IMR-90 (cell line): ENCODE measurements at regions not wholly inside any gene's neighbourhood (a gene's known extent, or its start where the extent isn't known, plus 50 kb on each side); places are given as distances from the start of the nearest gene placed in this dataset.
"Not testable (repeated sequence)": the region's sequence is repeated elsewhere in the genome, so short reads cannot be mapped to it uniquely, and the experiment has no call there.

Source experiments
- ATAC-seq: fragments of 200-7000 bp; cut with Tn5 transposase; 2 replicates; pipeline ENCODE4 v1.9.1; 2020; ENCODE audit warnings: low read depth, mild to moderate bottlenecking, moderate library complexity
- BruUV-seq: library from RNA; stranded (reverse); fragments of 400-500 nt; replicated peaks from 2 replicates; lab custom pipeline; 2021; lab: Mats Ljungman, UMichigan
- CTCF ChIA-PET: fragments of 300-600 bp; formaldehyde crosslinking; extraction: SDS; loops from one replicate; lab custom pipeline; 2021; ENCODE audit warnings: antibody characterized with exemption; lab: Yijun Ruan, JAX
- POLR2A ChIA-PET: fragments of 300-600 bp; sonication (Branson Sonifier 250); formaldehyde crosslinking; loops from one replicate; lab custom pipeline; 2022; ENCODE audit warnings: antibody characterized with exemption; ENCODE audit not compliant: unreplicated experiment; lab: Charles Lee
- DNase-seq: peaks from one replicate; pipeline ENCODE4 v3.0.0; 2013
- H2AFZ ChIP-seq: replicated peaks from 2 replicates; pipeline ENCODE3; 2013; ENCODE audit warnings: low read length, mild to moderate bottlenecking; ENCODE audit not compliant: poor library complexity
- H2AK5ac ChIP-seq: 2 replicates; pipeline ENCODE4 v1.6.1; 2013; ENCODE audit warnings: low read depth, low read length, inconsistent platforms
- H2AK9ac ChIP-seq: replicated peaks from 2 replicates; pipeline ENCODE3; 2013; ENCODE audit warnings: mild to moderate bottlenecking, low read depth, low read length, moderate library complexity; ENCODE audit not compliant: poor library complexity
- H2BK120ac ChIP-seq: 2 replicates; pipeline ENCODE4 v1.6.1; 2013; ENCODE audit warnings: low read depth, low read length, inconsistent platforms
- H2BK15ac ChIP-seq: 3 replicates; pipeline ENCODE4 v1.6.1; 2013; ENCODE audit warnings: low read depth, low read length, inconsistent platforms
- H2BK20ac ChIP-seq: 2 replicates; pipeline ENCODE4 v1.6.1; 2013; ENCODE audit warnings: low read depth, mild to moderate bottlenecking, inconsistent platforms, low read length, moderate library complexity
- H2BK5ac ChIP-seq: 2 replicates; pipeline ENCODE4 v1.6.1; 2013; ENCODE audit warnings: mild to moderate bottlenecking, low read depth, low read length, inconsistent platforms; ENCODE audit not compliant: poor library complexity, severe bottlenecking
- H3K14ac ChIP-seq: replicated peaks from 2 replicates; pipeline ENCODE4 v1.6.1; 2013; ENCODE audit warnings: low read depth, low read length, inconsistent platforms
- H3K18ac ChIP-seq: 2 replicates; pipeline ENCODE4 v1.6.1; 2013; ENCODE audit warnings: low read depth, low read length, control low read depth
- H3K23ac ChIP-seq: 2 replicates; pipeline ENCODE4 v1.6.1; 2013; ENCODE audit warnings: low read depth, low read length, inconsistent platforms
- H3K27ac ChIP-seq: 2 replicates; pipeline ENCODE4 v1.5.1; 2013; ENCODE audit warnings: mild to moderate bottlenecking, control low read depth, low read length; ENCODE audit not compliant: insufficient read depth
- H3K27me3 ChIP-seq: 2 replicates; pipeline ENCODE4 v1.6.1; 2013; ENCODE audit warnings: low read length; ENCODE audit not compliant: control insufficient read depth, insufficient read depth
- H3K36me3 ChIP-seq: 2 replicates; pipeline ENCODE4 v1.6.1; 2013; ENCODE audit warnings: low read length, mixed read lengths; ENCODE audit not compliant: control insufficient read depth, insufficient read depth
- H3K4ac ChIP-seq: 2 replicates; pipeline ENCODE4 v1.6.1; 2013; ENCODE audit warnings: low read depth, low read length, inconsistent platforms
- H3K4me1 ChIP-seq: 2 replicates; pipeline ENCODE4 v1.6.1; 2013; ENCODE audit warnings: low read length, mixed read lengths; ENCODE audit not compliant: control insufficient read depth, insufficient read depth
- H3K4me2 ChIP-seq: 2 replicates; pipeline ENCODE4 v1.6.1; 2013; ENCODE audit warnings: low read depth, mild to moderate bottlenecking, control low read depth, low read length, moderate library complexity
- H3K4me3 ChIP-seq: 2 replicates; pipeline ENCODE4 v1.5.1; 2013; ENCODE audit warnings: low read depth, mild to moderate bottlenecking, control low read depth, low read length, moderate library complexity; ENCODE audit not compliant: insufficient read depth
- H3K56ac ChIP-seq: 2 replicates; pipeline ENCODE4 v1.6.1; 2013; ENCODE audit warnings: low read length, inconsistent platforms; ENCODE audit not compliant: insufficient read depth; ENCODE audit errors: extremely low read depth
- H3K79me1 ChIP-seq, 2 experiments: 2 replicates each; pipeline ENCODE4 v1.6.1; 2013; ENCODE audit warnings: low read length in 2 of 2, inconsistent platforms in 1 of 2, low read depth in 1 of 2
- H3K9ac ChIP-seq: 2 replicates; pipeline ENCODE4 v1.6.1; 2013; ENCODE audit warnings: low read depth, low read length, control low read depth
- H3K9me1 ChIP-seq: 2 replicates; pipeline ENCODE4 v1.6.1; 2013; ENCODE audit warnings: low read length, inconsistent platforms; ENCODE audit not compliant: insufficient read depth
- H3K9me3 ChIP-seq: 2 replicates; pipeline ENCODE4 v1.6.1; 2013; ENCODE audit warnings: low read length; ENCODE audit not compliant: control insufficient read depth, insufficient read depth
- H4K20me1 ChIP-seq: 2 replicates; pipeline ENCODE4 v1.6.1; 2013; ENCODE audit warnings: low read length, inconsistent platforms; ENCODE audit not compliant: insufficient read depth
- H4K5ac ChIP-seq: 2 replicates; pipeline ENCODE4 v1.6.1; 2013; ENCODE audit warnings: mild to moderate bottlenecking, low read depth, low read length, control low read depth
- H4K8ac ChIP-seq, 2 experiments: 2 replicates each; pipeline ENCODE4 v1.6.1; 2013; ENCODE audit warnings: low read depth in 2 of 2, low read length in 2 of 2, control low read depth in 1 of 2, inconsistent platforms in 1 of 2
- H4K91ac ChIP-seq: 2 replicates; pipeline ENCODE4 v1.6.1; 2013; ENCODE audit warnings: low read depth, low read length, inconsistent platforms; ENCODE audit not compliant: insufficient read depth
- CHD1 ChIP-seq: IDR thresholded peaks from 2 replicates; pipeline ENCODE4 v1.6.1; 2012; ENCODE audit warnings: low read depth, low read length, improper control_type of control experiment
- FOS ChIP-seq: fragments of 150-350 bp; IDR thresholded peaks from 2 replicates; pipeline ENCODE4 v1.6.1; 2016; ENCODE audit warnings: low read depth, low read length
- MAFK ChIP-seq: IDR thresholded peaks from 2 replicates; pipeline ENCODE4 v1.6.1; 2012; ENCODE audit warnings: low read depth, low read length, improper control_type of control experiment
- MAZ ChIP-seq: IDR thresholded peaks from 2 replicates; pipeline ENCODE4 v1.6.1; 2012; ENCODE audit warnings: low read depth, mild to moderate bottlenecking, low read length, improper control_type of control experiment, moderate library complexity, borderline replicate concordance
- RAD21 ChIP-seq: IDR thresholded peaks from 2 replicates; pipeline ENCODE4 v1.6.1; 2012; ENCODE audit warnings: low read length, improper control_type of control experiment
- RCOR1 ChIP-seq: IDR thresholded peaks from 2 replicates; pipeline ENCODE4 v1.6.1; 2012; ENCODE audit warnings: mild to moderate bottlenecking, low read length, improper control_type of control experiment; ENCODE audit not compliant: insufficient replicate concordance
- WGBS, 2 experiments: methylation state at CpG; one replicate each; pipeline versions ENCODE4 v1.1.5 to v1.1.7; 2013; ENCODE audit warnings: missing lambda C conversion rate in 2 of 2; ENCODE audit not compliant: insufficient read length in 1 of 2; ENCODE audit errors: extremely low coverage in 2 of 2; 5-methylcytosine and 5-hydroxymethylcytosine counted together
- dilution Hi-C: fragments of 300-500 bp; cut with HindIII; formaldehyde crosslinking; loops from one replicate; pipeline ENCODE4 v1.14.3; 2018; ENCODE audit warnings: low sequenced_read_pairs; ENCODE audit not compliant: unreplicated experiment
- in situ Hi-C: fragments of 300-500 bp; cut with MboI; formaldehyde crosslinking; loops from 3 replicates; pipeline ENCODE4 v1.14.3; 2019; ENCODE audit warnings: low sequenced_read_pairs, inconsistent platforms, mixed read lengths
- intact Hi-C: fragments of 100-400 bp; cut with micrococcal nuclease; formaldehyde crosslinking; loops from 2 replicates; pipeline ENCODE4 v1.10.0; 2022

GRCh38 chr10:62498271-62498670, 124.1 kb downstream of the ZNF365 start:
- TF ChIP-seq FOS, result no peak
- TF ChIP-seq RCOR1, result no peak
- TF ChIP-seq MAZ, result no peak
- TF ChIP-seq MAFK, result no peak
- no peak for TF ChIP-seq CHD1
- no peak for TF ChIP-seq RAD21
- Histone ChIP-seq H3K4ac (no peak overlapping the region), H3K9me3 (peaks cover 5% of the 10 kb centered on the region), H3K4me1 (no peaks in the 10 kb centered on the region), H2AFZ (no peak overlapping the region), H3K27ac (no peak overlapping the region), H4K91ac (no peak overlapping the region), H4K8ac (no peak overlapping the region), H3K4me2 (no peak overlapping the region), H2BK15ac (no peak overlapping the region), H3K36me3 (no peaks in the 10 kb centered on the region), H2BK5ac (no peak overlapping the region), H3K56ac (no peak overlapping the region), H4K5ac (no peak overlapping the region), H2BK120ac (no peak overlapping the region), H3K4me3 (no peak overlapping the region), H3K14ac (no peak overlapping the region), H2AK5ac (no peak overlapping the region), H3K27me3 (peaks cover 25% of the 10 kb centered on the region), H3K9me1 (no peaks in the 10 kb centered on the region), H4K20me1 (no peaks in the 10 kb centered on the region), H3K9ac (no peak overlapping the region), H2BK20ac (no peak overlapping the region), H2AK9ac (no peak overlapping the region), H3K79me1 (no peaks in the 10 kb centered on the region), H3K18ac (no peak overlapping the region), H3K23ac (no peak overlapping the region)
- no peak for ATAC-seq
- ChIA-PET CTCF (no interaction called here), POLR2A (no interaction called here)
- BruUV-seq, result no TSS peak
- in situ Hi-C loops, result no loop called here
- intact Hi-C loops, result no loop called here
- dilution Hi-C loops, result no loop called here
- DNase-seq, result no peak
- no CpG with 5 or more reads among the region's 3 CpGs for WGBS, 2 experiments

DNA sequence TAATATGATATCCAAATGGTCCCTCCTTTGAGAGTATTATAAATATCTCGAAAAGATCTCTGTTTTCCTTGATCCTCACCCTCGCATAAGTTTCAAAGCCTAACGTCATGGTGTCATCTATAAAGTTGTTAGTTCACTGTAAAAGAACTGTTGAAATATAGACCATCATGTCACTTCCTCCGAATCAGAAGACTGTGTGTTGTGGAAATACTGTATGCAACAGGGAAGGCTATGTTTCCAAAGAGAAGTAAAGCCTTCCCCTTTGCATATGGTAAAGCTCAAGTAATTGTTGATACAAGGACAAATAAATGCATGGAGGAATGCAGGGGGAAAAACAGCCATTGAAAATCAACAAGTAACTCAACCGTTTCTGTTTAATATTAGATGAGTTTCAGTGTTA, 125.9 kb downstream of the ZNF365 start:
- H3K4ac ChIP-seq, POLR2A ChIA-PET, H3K9me3 ChIP-seq, H4K5ac ChIP-seq, ATAC-seq, H3K36me3 ChIP-seq, H3K14ac ChIP-seq, H2AFZ ChIP-seq, BruUV-seq, H3K4me2 ChIP-seq, DNase-seq, H2BK15ac ChIP-seq, H2AK5ac ChIP-seq, H2BK120ac ChIP-seq, H3K56ac ChIP-seq, H2AK9ac ChIP-seq, H2BK5ac ChIP-seq, dilution Hi-C loops, H3K4me1 ChIP-seq, H3K79me1 ChIP-seq, H3K4me3 ChIP-seq, H4K91ac ChIP-seq, H3K9me1 ChIP-seq, H3K23ac ChIP-seq, intact Hi-C loops, H4K8ac ChIP-seq, CTCF ChIA-PET, H2BK20ac ChIP-seq, H4K20me1 ChIP-seq, H3K9ac ChIP-seq, in situ Hi-C loops, H3K27ac ChIP-seq, H3K18ac ChIP-seq: not testable (repeated sequence)
- peaks cover 24% of the 10 kb centered on the region for H3K27me3 ChIP-seq
- no CpG with 5 or more reads among the region's 5 CpGs for WGBS, 2 experiments
